ENCODE measurements at regions not wholly inside any gene's neighbourhood (a gene's known extent, or its start where the extent isn't known, plus 50 kb on each side); places are given as distances from the start of the nearest gene placed in this dataset.

GRCh38 chr4:37051866-37052265, 192.7 kb upstream of the NWD2 start:
- no peaks in the 10 kb centered on the region for H3K4me1 ChIP-seq
- no peaks in the 10 kb centered on the region for H3K9me3 ChIP-seq
- in situ Hi-C loops (cut with MboI; ENCODE audit: low sequenced_read_pairs in 4 of 4), result no loop called here
- H3K36me3 ChIP-seq, result no peaks in the 10 kb centered on the region
- ATAC-seq, result no peak
- H3K27me3 ChIP-seq, result no peaks in the 10 kb centered on the region
- no peak for TF ChIP-seq CTCF (IDR thresholded peaks at IDR 0.05 in 4 of 5, conservative IDR thresholded peaks at IDR 0.05 in 1 of 5)
- no peak for TF ChIP-seq POLR2A (IDR thresholded peaks at IDR 0.05)
- no peak overlapping the region for H3K27ac ChIP-seq
- no peak overlapping the region for H3K4me3 ChIP-seq
- no peak for DNase-seq
- intact Hi-C loops (cut with DNase I; ENCODE audit: low total_unique reads), result no loop called here

GRCh38 chr4:37054531-37055077, 189.9 kb upstream of the NWD2 start:
- ATAC-seq, result no peak
- Histone ChIP-seq H3K27me3 (no peaks in the 10 kb centered on the region), H3K27ac (no peak overlapping the region), H3K4me3 (no peak overlapping the region), H3K36me3 (no peaks in the 10 kb centered on the region), H3K9me3 (no peaks in the 10 kb centered on the region), H3K4me1 (no peaks in the 10 kb centered on the region)
- intact Hi-C loops (cut with DNase I; ENCODE audit: low total_unique reads) (no loop called here), in situ Hi-C loops (cut with MboI; ENCODE audit: low sequenced_read_pairs in 4 of 4) (no loop called here)
- TF ChIP-seq POLR2A (IDR thresholded peaks at IDR 0.05) (no peak), CTCF (IDR thresholded peaks at IDR 0.05 in 4 of 5, conservative IDR thresholded peaks at IDR 0.05 in 1 of 5) (no peak)
- DNase-seq, result no peak

GRCh38 chr4:37058826-37059225, 185.7 kb upstream of the NWD2 start:
- H3K27ac ChIP-seq, result no peak overlapping the region
- TF ChIP-seq CTCF (IDR thresholded peaks at IDR 0.05 in 4 of 5, conservative IDR thresholded peaks at IDR 0.05 in 1 of 5), result no peak
- TF ChIP-seq POLR2A (IDR thresholded peaks at IDR 0.05), result no peak
- no peaks in the 10 kb centered on the region for H3K9me3 ChIP-seq
- no peaks in the 10 kb centered on the region for H3K4me1 ChIP-seq
- no peak overlapping the region for H3K4me3 ChIP-seq
- no peaks in the 10 kb centered on the region for H3K27me3 ChIP-seq
- ATAC-seq, result no peak
- in situ Hi-C loops (cut with MboI; ENCODE audit: low sequenced_read_pairs in 4 of 4), result no loop called here
- no peak for DNase-seq
- no peaks in the 10 kb centered on the region for H3K36me3 ChIP-seq
- intact Hi-C loops (cut with DNase I; ENCODE audit: low total_unique reads), result no loop called here

- no peaks in the 10 kb centered on the region for H3K9me3 ChIP-seq
- no peaks in the 10 kb centered on the region for H3K36me3 ChIP-seq
- no peaks in the 10 kb centered on the region for H3K4me1 ChIP-seq
- no peaks in the 10 kb centered on the region for H3K27me3 ChIP-seq
- TF ChIP-seq CTCF (IDR thresholded peaks at IDR 0.05 in 4 of 5, conservative IDR thresholded peaks at IDR 0.05 in 1 of 5) (no peak), POLR2A (IDR thresholded peaks at IDR 0.05) (no peak)
- intact Hi-C loops (cut with DNase I; ENCODE audit: low total_unique reads), result no loop called here
- ATAC-seq (no peak), DNase-seq (no peak)
- no peak overlapping the region for H3K4me3 ChIP-seq
- in situ Hi-C loops (cut with MboI; ENCODE audit: low sequenced_read_pairs in 4 of 4), result no loop called here
- no peak overlapping the region for H3K27ac ChIP-seq
These were observed 178.4 kb upstream of the NWD2 start for GRCh38 chr4:37066159-37066558.

GRCh38 chr4:37068580-37068979, 176.0 kb upstream of the NWD2 start:
- H3K27ac ChIP-seq, result no peak overlapping the region
- H3K27me3 ChIP-seq, result no peaks in the 10 kb centered on the region
- in situ Hi-C loops (cut with MboI; ENCODE audit: low sequenced_read_pairs in 4 of 4) (no loop called here), intact Hi-C loops (cut with DNase I; ENCODE audit: low total_unique reads) (no loop called here)
- H3K4me3 ChIP-seq, result no peak overlapping the region
- no peaks in the 10 kb centered on the region for H3K4me1 ChIP-seq
- H3K9me3 ChIP-seq, result no peaks in the 10 kb centered on the region
- DNase-seq (no peak), ATAC-seq (no peak)
- TF ChIP-seq CTCF (IDR thresholded peaks at IDR 0.05 in 4 of 5, conservative IDR thresholded peaks at IDR 0.05 in 1 of 5), result no peak
- no peak for TF ChIP-seq POLR2A (IDR thresholded peaks at IDR 0.05)
- no peaks in the 10 kb centered on the region for H3K36me3 ChIP-seq

Data from gastrocnemius medialis (tissue), 4 donors.